AG04450 (cell line): ENCODE measurements at regions not wholly inside any gene's neighbourhood (a gene's known extent, or its start where the extent isn't known, plus 50 kb on each side); places are given as distances from the start of the nearest gene placed in this dataset.

Experiments used
- CTCF ChIA-PET: fragments of 300-600, 350-600 bp; formaldehyde crosslinking; extraction: SDS; loops from one replicate; lab custom pipeline; 2022; ENCODE audit warnings: antibody characterized with exemption, inconsistent platforms; lab: Charles Lee
- POLR2A ChIA-PET: fragments of 350-600 bp; formaldehyde crosslinking; extraction: SDS; loops from one replicate; lab custom pipeline; 2021; ENCODE audit warnings: antibody characterized with exemption, inconsistent platforms; lab: Yijun Ruan, JAX
- DNase-seq: peaks from one replicate; pipeline ENCODE4 v3.0.0-alpha.2; 2011; ENCODE audit warnings: low read depth, low spot score
- H3K27ac ChIP-seq: one replicate; pipeline ENCODE4 v1.5.1; 2012; ENCODE audit warnings: low read depth, low read length, control low read depth
- H3K27me3 ChIP-seq: one replicate; pipeline ENCODE4 v1.6.0; 2012; ENCODE audit warnings: low read length; ENCODE audit not compliant: control insufficient read depth, insufficient read depth
- H3K4me3 ChIP-seq: 2 replicates; pipeline ENCODE4 v1.5.1; 2011; ENCODE audit warnings: mild to moderate bottlenecking, low read depth, low read length, control low read depth
- H3K9me3 ChIP-seq: 2 replicates; pipeline ENCODE4 v1.5.1; 2012; ENCODE audit warnings: low read length; ENCODE audit not compliant: control insufficient read depth, insufficient read depth
- CTCF ChIP-seq: IDR thresholded peaks from 2 replicates; pipeline ENCODE4 v1.5.1; 2011; ENCODE audit warnings: low read depth, low read length, control low read depth, inconsistent platforms

DNA sequence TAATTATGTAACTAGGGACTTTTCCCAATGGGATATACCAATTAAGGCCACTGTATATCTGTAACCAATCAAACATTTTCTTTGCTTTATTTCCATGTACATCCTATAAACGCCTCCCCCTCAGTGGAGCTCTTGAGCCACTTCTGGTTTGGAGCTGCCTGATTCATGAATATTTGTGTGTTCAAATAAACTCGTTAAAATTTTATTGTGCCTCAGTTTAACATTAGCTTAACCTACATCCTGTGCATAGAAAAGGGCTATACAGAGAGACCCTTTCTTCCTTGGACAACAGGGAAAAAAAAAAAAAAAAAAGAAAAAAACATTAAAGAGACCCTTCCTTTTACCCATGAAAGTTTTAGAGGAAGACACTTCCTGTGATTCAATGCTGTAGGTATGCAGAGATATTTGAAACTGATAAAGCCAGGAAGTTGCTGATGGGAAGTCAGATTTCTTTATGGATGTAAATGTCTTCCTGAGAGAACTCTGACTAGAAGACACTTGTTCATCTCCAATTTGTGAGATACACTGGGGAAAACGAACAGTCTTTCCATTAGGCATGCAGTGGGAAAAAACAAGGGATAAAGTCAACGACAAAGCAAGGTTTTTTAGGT, 614.6 kb upstream of the SOX11 start:
- ChIA-PET CTCF (no interaction called here), POLR2A (no interaction called here)
- Histone ChIP-seq H3K27ac (no peak overlapping the region), H3K4me3 (no peak overlapping the region), H3K27me3 (no peaks in the 10 kb centered on the region), H3K9me3 (peaks cover 1% of the 10 kb centered on the region)
- no peak for TF ChIP-seq CTCF
- DNase-seq, result no peak

GRCh38 chr2:5083402-5083801, 608.8 kb upstream of the SOX11 start:
- H3K4me3 ChIP-seq, result no peak overlapping the region
- DNase-seq, result no peak
- no peak overlapping the region for H3K27ac ChIP-seq
- no peaks in the 10 kb centered on the region for H3K27me3 ChIP-seq
- POLR2A ChIA-PET, result no interaction called here
- no peaks in the 10 kb centered on the region; the same call in none of the 2 replicates for H3K9me3 ChIP-seq
- no peak for TF ChIP-seq CTCF
- CTCF ChIA-PET, result no interaction called here

GRCh38 chr2:5089409-5089808, 602.8 kb upstream of the SOX11 start:
- Histone ChIP-seq H3K9me3 (peaks cover 11% of the 10 kb centered on the region), H3K27ac (no peak overlapping the region), H3K4me3 (no peak overlapping the region), H3K27me3 (no peaks in the 10 kb centered on the region)
- POLR2A ChIA-PET, result no interaction called here
- no peak for TF ChIP-seq CTCF
- CTCF ChIA-PET, result no interaction called here
- no peak for DNase-seq

DNA sequence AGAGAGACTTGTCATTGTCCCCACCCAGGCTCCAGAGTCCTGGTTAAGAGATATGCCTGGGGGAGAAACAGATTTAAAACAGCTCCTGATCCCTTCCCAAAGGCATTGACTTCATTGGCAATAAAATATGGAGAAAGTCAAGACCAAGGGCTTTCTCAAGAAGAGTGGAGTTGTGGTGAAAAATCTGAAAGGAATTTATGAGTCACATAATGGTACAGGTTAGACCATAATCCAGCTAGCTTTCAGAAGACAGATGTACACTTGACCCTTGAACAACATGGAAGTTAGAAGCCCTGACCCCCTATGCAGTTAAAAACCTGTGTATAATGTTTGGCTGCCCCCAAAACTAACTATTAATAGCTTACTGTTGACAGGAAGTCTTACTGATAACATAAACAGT, 599.1 kb upstream of the SOX11 start:
- H3K27me3 ChIP-seq, result no peaks in the 10 kb centered on the region
- DNase-seq, result no peak
- no peak overlapping the region for H3K4me3 ChIP-seq
- no peak overlapping the region for H3K27ac ChIP-seq
- CTCF ChIA-PET, result no interaction called here
- H3K9me3 ChIP-seq, result peaks cover 11% of the 10 kb centered on the region
- POLR2A ChIA-PET, result no interaction called here
- no peak for TF ChIP-seq CTCF

DNA sequence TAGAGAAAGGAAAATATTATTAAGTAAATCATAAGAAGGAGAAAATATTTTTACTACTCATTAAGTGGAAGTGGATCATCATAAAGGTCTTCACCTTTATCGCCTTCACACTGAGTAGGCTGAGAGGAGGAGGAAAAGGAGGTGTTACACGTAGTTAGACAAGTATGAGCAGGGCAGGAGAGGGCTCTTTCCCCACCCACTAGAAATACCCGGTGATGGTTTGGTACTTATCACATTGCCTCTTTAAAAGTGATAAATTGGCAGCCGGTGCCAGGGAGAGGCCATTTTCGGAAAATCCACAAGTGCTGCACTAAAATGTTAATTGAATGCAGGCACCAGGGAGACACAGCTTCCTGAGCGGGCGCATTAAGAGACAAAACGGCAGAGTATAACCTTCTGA, 598.7 kb upstream of the SOX11 start:
- H3K27ac ChIP-seq, result no peak overlapping the region
- no peaks in the 10 kb centered on the region for H3K27me3 ChIP-seq
- peaks cover 11% of the 10 kb centered on the region for H3K9me3 ChIP-seq
- ChIA-PET POLR2A (no interaction called here), CTCF (no interaction called here)
- H3K4me3 ChIP-seq, result no peak overlapping the region
- no peak for TF ChIP-seq CTCF
- no peak for DNase-seq
